Endodermal cell (in vitro differentiated cells): ENCODE measurements at regions not wholly inside any gene's neighbourhood (a gene's known extent, or its start where the extent isn't known, plus 50 kb on each side); places are given as distances from the start of the nearest gene placed in this dataset.
A peak's percentile ranks its signal among the peaks of the same experiment; 100 is the strongest.

Source experiments
- DNase-seq: peaks from one replicate; pipeline ENCODE4 v3.0.0-alpha.2; 2017
- H3K27ac ChIP-seq: 2 replicates; pipeline ENCODE4 v1.5.1; 2013; ENCODE audit warnings: mild to moderate bottlenecking, low read depth, low read length, moderate library complexity
- H3K27me3 ChIP-seq: 2 replicates; pipeline ENCODE4 v1.6.1; 2013; ENCODE audit warnings: mild to moderate bottlenecking, low read length, moderate library complexity; ENCODE audit not compliant: insufficient read depth, control insufficient read depth, poor library complexity, severe bottlenecking
- H3K36me3 ChIP-seq: 2 replicates; pipeline ENCODE4 v1.7.0; 2013; ENCODE audit warnings: mild to moderate bottlenecking, low read length, moderate library complexity; ENCODE audit not compliant: control insufficient read depth, insufficient read depth
- H3K4me1 ChIP-seq: one replicate; pipeline ENCODE4 v1.7.0; 2013; ENCODE audit warnings: low read length; ENCODE audit not compliant: control insufficient read depth, insufficient read depth
- H3K4me3 ChIP-seq: 2 replicates; pipeline ENCODE4 v1.5.1; 2013; ENCODE audit warnings: mild to moderate bottlenecking, low read length, moderate library complexity
- H3K9ac ChIP-seq: 2 replicates; pipeline ENCODE4 v1.6.1; 2013; ENCODE audit warnings: mild to moderate bottlenecking, low read length, moderate library complexity; ENCODE audit not compliant: poor library complexity, severe bottlenecking; ENCODE audit errors: extremely low read depth
- H3K9me3 ChIP-seq: 2 replicates; pipeline ENCODE4 v1.6.1; 2013; ENCODE audit warnings: mild to moderate bottlenecking, low read length, moderate library complexity; ENCODE audit not compliant: control insufficient read depth
- H3K27ac Mint-ChIP-seq: 2 replicates; pipeline ENCODE4 v1.8.0; 2020; ENCODE audit warnings: mixed read lengths
- H3K27me3 Mint-ChIP-seq: 2 replicates; pipeline ENCODE4 v1.8.0; 2021; ENCODE audit warnings: mild to moderate bottlenecking, mixed read lengths; ENCODE audit not compliant: insufficient read depth
- H3K36me3 Mint-ChIP-seq: 2 replicates; pipeline ENCODE4 v1.8.0; 2020; ENCODE audit warnings: low read depth, mixed read lengths
- H3K4me1 Mint-ChIP-seq: 2 replicates; pipeline ENCODE4 v1.8.0; 2020; ENCODE audit warnings: mixed read lengths
- H3K4me3 Mint-ChIP-seq: 2 replicates; pipeline ENCODE4 v1.8.0; 2020; ENCODE audit warnings: mild to moderate bottlenecking, moderate library complexity, mixed read lengths
- H3K9me3 Mint-ChIP-seq: 2 replicates; pipeline ENCODE4 v1.8.0; 2020; ENCODE audit warnings: mild to moderate bottlenecking, mixed read lengths
- WGBS, 2 experiments: methylation state at CpG; one replicate each; pipeline versions ENCODE4 v1.1.5 to v1.1.7; 2013; ENCODE audit warnings: missing lambda C conversion rate in 2 of 2, mixed read lengths in 1 of 2; ENCODE audit not compliant: insufficient coverage in 1 of 2, insufficient read length in 1 of 2; 5-methylcytosine and 5-hydroxymethylcytosine counted together
- TF ChIP-seq, protein P1 (sequence below): fragments of 200-600 bp; sonication (generic); conservative IDR thresholded peaks from 2 replicates; pipeline ENCODE4 v1.5.0; 2021; ENCODE audit warnings: antibody characterized with exemption, mild to moderate bottlenecking

DNA sequence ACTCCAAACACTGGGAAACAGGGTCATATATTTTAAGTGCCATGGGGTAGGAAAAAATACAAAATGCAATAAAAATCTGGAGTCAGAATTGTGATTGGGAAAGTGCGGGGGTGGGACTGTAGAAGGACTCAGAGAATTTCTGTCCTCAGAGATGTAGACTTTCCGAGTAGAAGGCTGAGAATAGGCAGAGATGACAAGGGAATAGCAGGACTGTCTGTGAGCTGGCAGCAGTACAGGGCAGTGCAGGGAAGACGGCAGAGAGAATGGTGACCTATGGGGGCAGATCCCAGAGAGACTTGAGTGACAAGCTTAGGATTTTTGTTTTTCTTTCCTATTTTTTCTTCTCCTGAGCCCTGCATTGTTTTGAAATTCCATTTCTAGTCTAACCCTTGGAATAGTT, 127.6 kb downstream of the SLC16A9 start:
- no peaks in the 10 kb centered on the region for H3K9me3 ChIP-seq
- no peak overlapping the region for H3K27ac ChIP-seq
- H3K9me3 Mint-ChIP-seq: no peaks in the 10 kb centered on the region
- no peak overlapping the region for H3K9ac ChIP-seq
- no peak overlapping the region for H3K4me3 Mint-ChIP-seq
- H3K27ac Mint-ChIP-seq: no peak overlapping the region
- H3K4me3 ChIP-seq: no peak overlapping the region
- no peaks in the 10 kb centered on the region for H3K36me3 ChIP-seq
- no peak for DNase-seq
- 88% methylated on average over 3 of the region's 3 CpGs for WGBS, 2 experiments
- no peaks in the 10 kb centered on the region for H3K4me1 Mint-ChIP-seq
- TF ChIP-seq, protein P1, sequence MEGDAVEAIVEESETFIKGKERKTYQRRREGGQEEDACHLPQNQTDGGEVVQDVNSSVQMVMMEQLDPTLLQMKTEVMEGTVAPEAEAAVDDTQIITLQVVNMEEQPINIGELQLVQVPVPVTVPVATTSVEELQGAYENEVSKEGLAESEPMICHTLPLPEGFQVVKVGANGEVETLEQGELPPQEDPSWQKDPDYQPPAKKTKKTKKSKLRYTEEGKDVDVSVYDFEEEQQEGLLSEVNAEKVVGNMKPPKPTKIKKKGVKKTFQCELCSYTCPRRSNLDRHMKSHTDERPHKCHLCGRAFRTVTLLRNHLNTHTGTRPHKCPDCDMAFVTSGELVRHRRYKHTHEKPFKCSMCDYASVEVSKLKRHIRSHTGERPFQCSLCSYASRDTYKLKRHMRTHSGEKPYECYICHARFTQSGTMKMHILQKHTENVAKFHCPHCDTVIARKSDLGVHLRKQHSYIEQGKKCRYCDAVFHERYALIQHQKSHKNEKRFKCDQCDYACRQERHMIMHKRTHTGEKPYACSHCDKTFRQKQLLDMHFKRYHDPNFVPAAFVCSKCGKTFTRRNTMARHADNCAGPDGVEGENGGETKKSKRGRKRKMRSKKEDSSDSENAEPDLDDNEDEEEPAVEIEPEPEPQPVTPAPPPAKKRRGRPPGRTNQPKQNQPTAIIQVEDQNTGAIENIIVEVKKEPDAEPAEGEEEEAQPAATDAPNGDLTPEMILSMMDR: no peak
- no peaks in the 10 kb centered on the region for H3K36me3 Mint-ChIP-seq
- H3K27me3 ChIP-seq: no peaks in the 10 kb centered on the region
- no peaks in the 10 kb centered on the region for H3K4me1 ChIP-seq
- no peaks in the 10 kb centered on the region for H3K27me3 Mint-ChIP-seq

DNA sequence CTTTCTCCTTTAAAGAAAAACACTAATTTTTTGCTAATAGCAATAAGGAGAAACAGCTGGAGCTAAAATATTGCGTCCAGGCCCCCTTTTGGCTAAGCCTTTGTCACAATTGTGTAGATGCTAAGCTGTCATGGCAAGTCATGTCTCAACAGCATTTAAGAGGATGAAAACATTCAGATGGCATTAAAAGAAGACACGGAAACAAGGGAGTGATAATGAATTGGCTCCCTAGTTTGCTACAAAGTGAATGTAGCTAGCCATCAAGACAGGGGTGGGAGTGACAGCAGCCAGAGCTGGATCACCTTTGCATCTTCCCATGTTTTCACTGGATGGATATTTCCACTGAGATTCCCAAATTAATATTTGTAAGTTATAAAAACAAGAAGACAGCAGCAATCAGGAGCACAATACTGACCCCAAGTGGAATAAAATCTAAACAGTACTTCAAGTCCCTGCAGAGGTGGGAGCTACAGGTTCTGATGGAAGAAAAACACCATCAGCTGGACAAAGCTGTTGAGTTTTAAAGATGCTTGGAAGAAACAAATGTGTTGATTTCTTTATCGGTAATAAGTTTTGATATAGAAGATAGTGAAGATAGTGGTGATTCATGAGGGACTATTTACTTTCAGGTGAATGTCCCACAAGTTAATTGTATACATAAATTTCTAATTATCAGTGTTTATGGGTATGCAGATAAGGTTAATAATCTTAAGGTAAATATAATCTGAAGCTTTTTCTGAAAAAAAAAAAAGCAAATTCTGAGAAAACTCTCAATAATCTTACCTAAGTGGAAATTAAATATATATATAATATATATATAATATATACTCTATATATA, 129.4 kb downstream of the SLC16A9 start:
- no peaks in the 10 kb centered on the region for H3K36me3 Mint-ChIP-seq
- H3K9ac ChIP-seq: no peak overlapping the region
- no peak overlapping the region for H3K27ac ChIP-seq
- H3K9me3 Mint-ChIP-seq: no peaks in the 10 kb centered on the region
- H3K4me1 ChIP-seq: no peaks in the 10 kb centered on the region
- no peaks in the 10 kb centered on the region for H3K36me3 ChIP-seq
- DNase-seq: no peak
- H3K27me3 Mint-ChIP-seq: no peaks in the 10 kb centered on the region
- H3K27me3 ChIP-seq: no peaks in the 10 kb centered on the region
- peaks cover 3% of the 10 kb centered on the region for H3K4me1 Mint-ChIP-seq
- no peak overlapping the region for H3K27ac Mint-ChIP-seq
- no peak overlapping the region for H3K4me3 Mint-ChIP-seq
- H3K4me3 ChIP-seq: no peak overlapping the region
- WGBS, 2 experiments: 41 to 45% methylated on average over 3 of the region's 3 CpGs
- TF ChIP-seq, protein P1: peak; percentile 76
- no peaks in the 10 kb centered on the region for H3K9me3 ChIP-seq

DNA sequence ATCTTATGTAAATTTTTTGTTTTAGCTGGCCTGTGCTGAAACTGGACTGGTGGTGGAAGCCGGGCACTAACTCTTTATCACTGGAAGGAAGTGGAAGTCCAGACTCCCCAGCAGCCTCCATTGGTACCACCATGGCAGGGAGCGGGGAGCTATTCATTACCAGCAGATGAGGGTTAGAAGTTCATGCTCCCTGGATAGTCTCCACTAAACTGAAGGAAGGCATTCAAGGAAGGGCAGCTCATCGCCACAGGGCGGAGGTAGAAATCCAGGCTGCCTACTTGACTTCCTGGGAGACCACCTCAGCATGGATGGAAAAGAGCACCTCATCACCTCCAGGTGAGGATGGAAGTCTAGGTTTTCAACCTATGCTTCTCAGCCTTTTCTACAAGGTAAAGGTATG, 130.9 kb downstream of the SLC16A9 start:
- Histone ChIP-seq H3K4me3 (no peak overlapping the region), H3K9ac (no peak overlapping the region), H3K27ac (no peak overlapping the region), H3K27me3 (no peaks in the 10 kb centered on the region), H3K36me3 (no peaks in the 10 kb centered on the region), H3K4me1 (no peaks in the 10 kb centered on the region), H3K9me3 (no peaks in the 10 kb centered on the region)
- WGBS, 2 experiments: 94 to 100% methylated on average over 1 to 4 of the region's 4 CpGs
- H3K27me3 Mint-ChIP-seq: no peaks in the 10 kb centered on the region
- H3K27ac Mint-ChIP-seq: no peak overlapping the region
- H3K4me1 Mint-ChIP-seq: peaks cover 7% of the 10 kb centered on the region
- H3K4me3 Mint-ChIP-seq: no peak overlapping the region
- no peaks in the 10 kb centered on the region for H3K9me3 Mint-ChIP-seq
- TF ChIP-seq, protein P1: no peak
- no peak for DNase-seq
- H3K36me3 Mint-ChIP-seq: no peaks in the 10 kb centered on the region
